HG03280 (cell line): ENCODE measurements at regions not wholly inside any gene's neighbourhood (a gene's known extent, or its start where the extent isn't known, plus 50 kb on each side); places are given as distances from the start of the nearest gene placed in this dataset.
"Not testable (repeated sequence)": the region's sequence is repeated elsewhere in the genome, so short reads cannot be mapped to it uniquely, and the experiment has no call there.

Experiments used
- ATAC-seq: cut with Tn5 transposase; IDR thresholded peaks from one replicate; pipeline ENCODE4 v1.9.1; 2021; ENCODE audit warnings: mild to moderate bottlenecking, moderate library complexity; ENCODE audit not compliant: unreplicated experiment

- ATAC-seq = no peak
Measured at GRCh38 chr14:71237556-71237955, 330.3 kb downstream of the PCNX1 start.

- ATAC-seq = no peak
Measured at GRCh38 chr14:71238835-71239234, 331.6 kb downstream of the PCNX1 start.

GRCh38 chr14:71240171-71240570 lies 332.9 kb downstream of the PCNX1 start:
- ATAC-seq = no peak

- no peak for ATAC-seq
Measured at GRCh38 chr14:71240866-71241520, 333.7 kb downstream of the PCNX1 start.

GRCh38 chr14:71242237-71242748 lies 335.0 kb downstream of the PCNX1 start:
- no peak for ATAC-seq

GRCh38 chr14:71243697-71244096 lies 336.4 kb downstream of the PCNX1 start:
- no peak for ATAC-seq

- no peak for ATAC-seq
Measured at GRCh38 chr14:71244341-71244740, 337.1 kb downstream of the PCNX1 start.

GRCh38 chr14:71245659-71246361 lies 338.6 kb downstream of the PCNX1 start:
- ATAC-seq = no peak

GRCh38 chr14:71246539-71246938 lies 339.3 kb downstream of the PCNX1 start:
- no peak for ATAC-seq

- ATAC-seq = no peak
Measured at GRCh38 chr14:71247106-71247505, 339.8 kb downstream of the PCNX1 start.

GRCh38 chr14:71248194-71248593 lies 340.9 kb downstream of the PCNX1 start:
- no peak for ATAC-seq

- no peak for ATAC-seq
Measured at GRCh38 chr14:71250347-71250746, 343.1 kb downstream of the PCNX1 start.

- no peak for ATAC-seq
Measured at GRCh38 chr14:71250791-71251190, 343.5 kb downstream of the PCNX1 start.

- not testable (repeated sequence) for ATAC-seq
Measured at GRCh38 chr14:71254091-71254719, 346.9 kb downstream of the PCNX1 start.

GRCh38 chr14:71261206-71261605 lies 353.9 kb downstream of the PCNX1 start:
- no peak for ATAC-seq

GRCh38 chr14:71262441-71262840 lies 355.2 kb downstream of the PCNX1 start:
- no peak for ATAC-seq

GRCh38 chr14:71264260-71264659 lies 357.0 kb downstream of the PCNX1 start:
- ATAC-seq = no peak

- no peak for ATAC-seq
Measured at GRCh38 chr14:71267007-71267513, 359.8 kb downstream of the PCNX1 start.

GRCh38 chr14:71267691-71268090 lies 360.4 kb downstream of the PCNX1 start:
- ATAC-seq = no peak

- no peak for ATAC-seq
Measured at GRCh38 chr14:71270111-71270510, 362.9 kb downstream of the PCNX1 start.

GRCh38 chr14:71271166-71271945 lies 364.1 kb downstream of the PCNX1 start:
- no peak for ATAC-seq
